Glutamatergic neuron (in vitro differentiated cells): ENCODE measurements at regions not wholly inside any gene's neighbourhood (a gene's known extent, or its start where the extent isn't known, plus 50 kb on each side); places are given as distances from the start of the nearest gene placed in this dataset.
"Not testable (repeated sequence)": the region's sequence is repeated elsewhere in the genome, so short reads cannot be mapped to it uniquely, and the experiment has no call there.

Experiments
- DNase-seq: peaks from one replicate; pipeline ENCODE4 v3.0.0; 2022
- H3K27ac Mint-ChIP-seq: one replicate; pipeline ENCODE4 v1.8.0; 2020; ENCODE audit warnings: mild to moderate bottlenecking, mixed read lengths, inconsistent platforms; ENCODE audit not compliant: unreplicated experiment
- H3K27me3 Mint-ChIP-seq: one replicate; pipeline ENCODE4 v1.8.0; 2020; ENCODE audit warnings: mild to moderate bottlenecking, moderate library complexity, mixed read lengths, inconsistent platforms; ENCODE audit not compliant: unreplicated experiment
- H3K36me3 Mint-ChIP-seq: one replicate; pipeline ENCODE4 v1.8.0; 2020; ENCODE audit warnings: mild to moderate bottlenecking, mixed read lengths, inconsistent platforms; ENCODE audit not compliant: unreplicated experiment
- H3K4me1 Mint-ChIP-seq: one replicate; pipeline ENCODE4 v1.8.0; 2020; ENCODE audit warnings: mild to moderate bottlenecking, low read depth, mixed read lengths, inconsistent platforms; ENCODE audit not compliant: unreplicated experiment
- H3K4me3 Mint-ChIP-seq: one replicate; pipeline ENCODE4 v1.8.0; 2020; ENCODE audit warnings: mild to moderate bottlenecking, mixed read lengths, inconsistent platforms; ENCODE audit not compliant: unreplicated experiment
- H3K9me3 Mint-ChIP-seq: one replicate; pipeline ENCODE4 v1.8.0; 2020; ENCODE audit warnings: mild to moderate bottlenecking, moderate library complexity, mixed read lengths, inconsistent platforms; ENCODE audit not compliant: unreplicated experiment
- CTCF ChIP-seq: fragments of 200-600 bp; sonication (generic); IDR thresholded peaks from one replicate; pipeline ENCODE4 v1.5.0; 2021; ENCODE audit not compliant: partially characterized antibody, unreplicated experiment

GRCh38 chr7:79512261-79512660 is 58.8 kb upstream of the MAGI2 start:
- no peak overlapping the region for H3K4me3 Mint-ChIP-seq
- H3K36me3 Mint-ChIP-seq = no peaks in the 10 kb centered on the region
- H3K9me3 Mint-ChIP-seq = peaks cover 2% of the 10 kb centered on the region
- TF ChIP-seq CTCF = no peak
- peaks cover 4% of the 10 kb centered on the region for H3K4me1 Mint-ChIP-seq
- no peaks in the 10 kb centered on the region for H3K27me3 Mint-ChIP-seq
- H3K27ac Mint-ChIP-seq = no peak overlapping the region
- no peak for DNase-seq

- not testable (repeated sequence) for H3K27me3 Mint-ChIP-seq, H3K4me1 Mint-ChIP-seq, DNase-seq, H3K9me3 Mint-ChIP-seq, H3K4me3 Mint-ChIP-seq, H3K36me3 Mint-ChIP-seq, H3K27ac Mint-ChIP-seq
These were observed 57.6 kb upstream of the MAGI2 start for GRCh38 chr7:79511056-79511455.

- TF ChIP-seq CTCF = no peak
- Mint-ChIP-seq H3K9me3 (peaks cover 2% of the 10 kb centered on the region), H3K4me1 (no peaks in the 10 kb centered on the region), H3K27ac (no peak overlapping the region), H3K4me3 (no peak overlapping the region), H3K36me3 (no peaks in the 10 kb centered on the region), H3K27me3 (no peaks in the 10 kb centered on the region)
- DNase-seq = no peak
These were observed 53.7 kb upstream of the MAGI2 start for GRCh38 chr7:79507131-79507530.

GRCh38 chr7:79506481-79506880 is 53.0 kb upstream of the MAGI2 start:
- no peak overlapping the region for H3K4me3 Mint-ChIP-seq

GRCh38 chr7:79504607-79505389 is 51.3 kb upstream of the MAGI2 start:
- Mint-ChIP-seq H3K4me1 (no peaks in the 10 kb centered on the region), H3K27me3 (no peaks in the 10 kb centered on the region), H3K27ac (no peak overlapping the region), H3K4me3 (no peak overlapping the region), H3K9me3 (no peaks in the 10 kb centered on the region), H3K36me3 (no peaks in the 10 kb centered on the region)
- TF ChIP-seq CTCF = no peak
- no peak for DNase-seq

More at GRCh38 chr7:79506481-79506880, 53.0 kb upstream of the MAGI2 start:
- H3K27ac Mint-ChIP-seq = no peak overlapping the region
- H3K4me1 Mint-ChIP-seq = no peaks in the 10 kb centered on the region
- no peak for DNase-seq
- peaks cover 2% of the 10 kb centered on the region for H3K9me3 Mint-ChIP-seq
- TF ChIP-seq CTCF = no peak
- H3K27me3 Mint-ChIP-seq = no peaks in the 10 kb centered on the region
- H3K36me3 Mint-ChIP-seq = no peaks in the 10 kb centered on the region
